Activated CD8-positive, alpha-beta memory T cell treated with anti-CD3 and anti-CD28 coated beads, Interleukin-2, amount 50 U/mL, for 1 hour (primary cell): ENCODE measurements at regions not wholly inside any gene's neighbourhood (a gene's known extent, or its start where the extent isn't known, plus 50 kb on each side); places are given as distances from the start of the nearest gene placed in this dataset.
"Not testable (repeated sequence)": the region's sequence is repeated elsewhere in the genome, so short reads cannot be mapped to it uniquely, and the experiment has no call there.

Experiments
- DNase-seq: peaks from one replicate; pipeline ENCODE4 v3.0.0-alpha.2; 2020; ENCODE audit errors: extremely low read depth

GRCh38 chr14:21902561-21903181 lies 229.1 kb upstream of the OR4E1 start:
- no peak for DNase-seq

GRCh38 chr14:21894898-21895194 lies 221.2 kb upstream of the OR4E1 start:
- not testable (repeated sequence) for DNase-seq

DNA sequence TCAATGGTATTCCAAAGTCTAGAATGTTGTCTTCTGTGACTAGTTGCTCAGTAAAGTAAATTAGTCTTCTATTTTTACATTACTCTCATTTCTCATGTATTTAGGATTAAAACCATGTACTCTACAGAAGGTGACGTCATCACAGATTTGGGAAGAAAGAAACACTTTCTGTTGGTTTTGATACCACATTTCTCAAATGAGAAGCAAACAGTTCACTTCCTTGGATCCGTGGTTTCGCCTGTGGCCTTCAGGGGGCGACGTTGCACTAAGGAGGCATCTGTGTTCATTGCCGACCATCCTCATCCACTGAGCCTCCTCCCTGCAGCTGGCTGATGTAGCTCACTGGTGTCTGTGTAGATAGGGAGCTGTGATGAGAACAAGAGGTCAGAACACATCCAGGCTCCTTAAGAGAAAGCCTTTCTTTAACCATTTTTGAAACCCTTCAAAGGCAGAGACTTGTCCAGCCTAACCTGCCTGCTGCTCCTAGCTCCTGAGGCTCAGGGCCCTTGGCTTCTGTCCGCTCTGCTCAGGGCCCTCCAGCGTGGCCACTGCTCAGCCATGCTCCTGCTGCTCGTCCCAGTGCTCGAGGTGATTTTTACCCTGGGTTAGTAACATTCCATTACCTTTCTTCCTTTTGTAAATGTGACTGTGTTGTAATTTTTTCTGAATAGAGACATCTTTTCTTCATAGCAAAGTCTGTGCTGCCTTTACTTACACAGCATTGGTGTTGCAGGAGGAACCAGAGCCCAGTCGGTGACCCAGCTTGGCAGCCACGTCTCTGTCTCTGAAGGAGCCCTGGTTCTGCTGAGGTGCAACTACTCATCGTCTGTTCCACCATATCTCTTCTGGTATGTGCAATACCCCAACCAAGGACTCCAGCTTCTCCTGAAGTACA lies 220.6 kb upstream of the OR4E1 start:
- no peak for DNase-seq

DNA sequence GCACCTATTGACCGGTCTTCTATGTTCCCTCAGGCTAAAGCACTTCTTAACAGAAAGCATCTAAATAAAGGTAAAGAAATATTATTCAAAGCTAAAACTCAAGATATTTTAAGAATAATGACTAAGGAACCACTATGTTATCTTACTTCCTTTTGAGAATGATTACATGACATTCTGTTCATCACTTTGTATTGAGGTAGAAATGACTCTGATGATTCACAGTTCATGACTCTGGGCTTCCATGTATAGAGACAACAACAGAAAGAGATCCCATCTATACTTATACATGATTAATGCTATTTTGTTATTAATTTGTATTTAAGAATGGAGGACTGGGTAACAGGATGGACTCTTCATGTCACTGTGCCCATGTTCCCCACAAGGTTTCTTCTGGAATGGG lies 218.3 kb upstream of the OR4E1 start:
- DNase-seq, result no peak

- no peak for DNase-seq
Measured at GRCh38 chr14:21884995-21885394, 211.4 kb upstream of the OR4E1 start.

- no peak for DNase-seq
Measured at GRCh38 chr14:21882226-21882625, 208.6 kb upstream of the OR4E1 start.

GRCh38 chr14:21880918-21881317 lies 207.3 kb upstream of the OR4E1 start:
- no peak for DNase-seq

DNA sequence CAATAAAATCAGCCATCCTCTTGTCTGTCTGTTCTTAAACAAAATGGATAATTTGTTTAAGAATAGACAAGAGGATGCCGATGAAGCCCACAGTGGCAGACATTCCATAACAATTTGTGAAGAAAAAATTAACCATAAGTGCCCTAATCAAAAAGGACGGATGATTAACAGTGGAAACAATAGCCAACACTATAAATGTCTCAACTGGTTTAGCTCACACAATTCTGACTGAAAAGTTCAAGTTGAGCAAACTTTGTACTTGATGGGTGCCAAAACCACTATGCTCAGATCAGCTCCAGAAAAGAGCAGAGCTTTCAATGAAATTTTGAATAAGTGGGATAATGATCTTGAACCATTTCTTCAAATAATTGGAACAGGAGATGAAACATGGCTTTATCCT lies 202.2 kb upstream of the OR4E1 start:
- no peak for DNase-seq

GRCh38 chr14:21874946-21875345 lies 201.3 kb upstream of the OR4E1 start:
- no peak for DNase-seq

GRCh38 chr14:21874167-21874566 lies 200.5 kb upstream of the OR4E1 start:
- DNase-seq, result no peak

DNA sequence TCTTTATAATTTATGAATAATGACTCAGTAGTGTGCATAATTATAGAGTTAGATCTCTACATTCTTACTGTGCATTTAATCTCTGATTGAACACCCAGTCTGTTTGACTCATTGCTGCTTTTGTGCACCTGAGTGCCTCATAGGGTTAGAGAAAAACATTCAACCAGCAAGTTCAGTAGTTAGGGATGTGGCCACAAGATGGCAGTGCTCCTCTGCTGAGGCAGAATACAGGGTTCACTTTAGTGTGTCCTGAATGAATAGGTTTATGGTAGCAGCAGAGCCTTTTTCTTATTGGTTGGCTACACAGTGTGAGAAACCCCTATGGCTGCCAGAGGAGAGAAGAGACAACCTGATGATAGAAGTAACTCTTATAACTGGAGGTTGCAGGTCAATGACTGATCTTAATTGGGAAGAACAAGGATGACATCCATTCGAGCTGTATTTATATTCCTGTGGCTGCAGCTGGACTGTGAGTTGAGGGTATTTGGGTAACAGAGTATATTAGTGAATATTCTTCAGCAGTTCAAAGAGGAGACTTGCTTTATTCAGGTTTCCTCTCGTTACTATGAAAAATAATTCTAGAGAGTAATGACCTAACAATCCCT lies 194.9 kb upstream of the OR4E1 start:
- DNase-seq, result peak; percentile 27

DNA sequence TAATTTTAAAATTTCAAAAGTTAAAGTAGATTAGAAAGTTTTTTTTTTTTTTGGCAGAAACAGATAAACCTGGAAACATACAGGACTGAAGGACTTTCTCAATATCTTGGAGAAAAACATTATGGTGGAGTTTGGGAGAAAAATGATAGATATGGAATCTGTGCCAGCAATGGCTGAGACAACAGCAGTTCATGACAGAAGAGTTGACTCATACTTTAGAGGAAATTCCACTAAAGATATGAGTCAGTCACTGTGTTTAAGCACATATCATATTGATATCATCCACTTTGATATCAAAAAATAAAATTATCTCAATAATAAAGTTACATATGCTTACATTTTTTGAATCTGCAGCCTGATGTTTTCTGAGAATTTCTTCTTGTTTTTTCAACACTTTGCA lies 193.9 kb upstream of the OR4E1 start:
- no peak for DNase-seq

GRCh38 chr14:21866479-21866878 lies 192.9 kb upstream of the OR4E1 start:
- no peak for DNase-seq

DNA sequence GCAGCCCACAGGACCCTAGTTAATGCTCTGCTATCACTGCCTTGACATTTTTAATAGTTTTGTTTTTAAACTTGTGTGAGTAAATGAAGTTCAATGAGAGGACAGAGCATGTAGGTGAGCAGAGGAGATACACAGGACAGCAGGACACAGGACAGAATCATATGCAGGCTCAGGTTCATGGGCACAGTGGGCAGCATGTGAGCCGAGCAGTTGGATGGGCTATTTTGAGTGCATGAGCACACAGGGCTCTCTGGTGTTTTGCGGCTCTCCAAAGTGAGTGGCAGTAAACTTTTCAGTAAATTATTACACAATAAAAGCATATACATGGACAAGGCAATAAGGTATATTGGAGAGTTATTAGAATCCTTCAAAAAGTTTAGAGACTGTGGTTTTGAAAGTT lies 189.7 kb upstream of the OR4E1 start:
- no peak for DNase-seq

DNA sequence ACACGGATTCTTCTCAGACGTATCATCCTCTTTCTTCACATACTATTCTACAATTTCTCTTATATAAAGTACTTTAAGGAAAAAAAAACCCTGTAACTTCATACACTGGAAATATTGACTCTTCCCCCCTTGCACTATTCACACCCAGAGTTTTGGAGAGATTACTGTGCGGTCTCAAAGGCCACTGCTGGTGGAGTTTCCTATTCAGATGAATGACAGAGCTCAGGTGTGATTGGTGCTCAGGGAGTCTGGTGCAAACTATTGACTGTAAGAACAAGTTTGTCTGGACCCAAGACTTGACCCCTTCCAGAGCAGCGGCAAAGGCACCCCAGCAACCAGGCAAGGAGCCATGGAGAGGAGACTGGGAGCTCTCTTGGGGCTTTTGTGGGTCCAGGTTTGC lies 187.5 kb upstream of the OR4E1 start:
- DNase-seq, result no peak

GRCh38 chr14:21860172-21860571 lies 186.6 kb upstream of the OR4E1 start:
- DNase-seq, result no peak

DNA sequence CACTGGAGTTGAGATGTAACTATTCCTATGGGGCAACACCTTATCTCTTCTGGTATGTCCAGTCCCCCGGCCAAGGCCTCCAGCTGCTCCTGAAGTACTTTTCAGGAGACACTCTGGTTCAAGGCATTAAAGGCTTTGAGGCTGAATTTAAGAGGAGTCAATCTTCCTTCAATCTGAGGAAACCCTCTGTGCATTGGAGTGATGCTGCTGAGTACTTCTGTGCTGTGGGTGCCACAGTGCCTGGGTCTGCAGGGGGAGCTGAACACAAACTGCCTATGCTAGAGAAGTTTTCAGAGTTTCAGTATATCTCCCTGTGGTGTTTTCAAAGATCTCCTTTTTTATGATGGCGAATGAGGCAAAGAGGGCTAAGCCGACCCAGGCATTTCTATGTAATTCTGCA lies 179.2 kb upstream of the OR4E1 start:
- DNase-seq, result no peak

DNA sequence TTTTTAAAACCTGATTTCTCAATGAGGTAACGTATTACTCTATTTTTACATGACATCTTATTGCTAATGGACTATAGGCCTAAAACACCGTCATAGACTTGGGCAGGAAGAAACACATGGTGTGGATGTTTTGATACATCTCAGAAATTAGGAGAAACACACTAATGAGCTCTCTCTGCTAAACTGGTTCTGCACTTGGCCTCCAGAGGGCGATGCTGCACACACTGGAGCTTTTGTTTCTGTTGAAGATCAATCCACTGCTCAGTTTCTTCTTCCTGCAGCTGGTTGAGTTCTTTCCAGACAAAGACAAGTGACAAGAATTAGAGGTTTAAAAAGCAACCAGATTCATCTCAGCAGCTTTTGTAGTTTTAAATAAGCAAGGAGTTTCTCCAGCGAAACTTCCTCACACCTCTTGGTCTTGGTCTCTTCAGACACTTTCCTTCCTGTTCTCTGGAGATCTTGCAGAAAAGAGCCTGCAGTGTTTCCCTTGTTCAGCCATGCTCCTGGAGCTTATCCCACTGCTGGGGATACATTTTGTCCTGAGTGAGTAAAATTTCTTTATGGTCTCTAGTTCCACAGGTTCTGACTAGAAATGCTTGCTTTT lies 178.5 kb upstream of the OR4E1 start:
- no peak for DNase-seq

DNA sequence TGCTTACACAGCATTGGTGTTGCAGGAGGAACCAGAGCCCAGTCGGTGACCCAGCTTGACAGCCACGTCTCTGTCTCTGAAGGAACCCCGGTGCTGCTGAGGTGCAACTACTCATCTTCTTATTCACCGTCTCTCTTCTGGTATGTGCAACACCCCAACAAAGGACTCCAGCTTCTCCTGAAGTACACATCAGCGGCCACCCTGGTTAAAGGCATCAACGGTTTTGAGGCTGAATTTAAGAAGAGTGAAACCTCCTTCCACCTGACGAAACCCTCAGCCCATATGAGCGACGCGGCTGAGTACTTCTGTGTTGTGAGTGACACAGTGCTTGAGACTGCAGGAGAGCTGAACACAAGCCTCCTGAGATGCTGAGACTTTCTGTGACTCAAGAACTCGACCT lies 173.3 kb upstream of the OR4E1 start:
- DNase-seq, result not testable (repeated sequence)

DNA sequence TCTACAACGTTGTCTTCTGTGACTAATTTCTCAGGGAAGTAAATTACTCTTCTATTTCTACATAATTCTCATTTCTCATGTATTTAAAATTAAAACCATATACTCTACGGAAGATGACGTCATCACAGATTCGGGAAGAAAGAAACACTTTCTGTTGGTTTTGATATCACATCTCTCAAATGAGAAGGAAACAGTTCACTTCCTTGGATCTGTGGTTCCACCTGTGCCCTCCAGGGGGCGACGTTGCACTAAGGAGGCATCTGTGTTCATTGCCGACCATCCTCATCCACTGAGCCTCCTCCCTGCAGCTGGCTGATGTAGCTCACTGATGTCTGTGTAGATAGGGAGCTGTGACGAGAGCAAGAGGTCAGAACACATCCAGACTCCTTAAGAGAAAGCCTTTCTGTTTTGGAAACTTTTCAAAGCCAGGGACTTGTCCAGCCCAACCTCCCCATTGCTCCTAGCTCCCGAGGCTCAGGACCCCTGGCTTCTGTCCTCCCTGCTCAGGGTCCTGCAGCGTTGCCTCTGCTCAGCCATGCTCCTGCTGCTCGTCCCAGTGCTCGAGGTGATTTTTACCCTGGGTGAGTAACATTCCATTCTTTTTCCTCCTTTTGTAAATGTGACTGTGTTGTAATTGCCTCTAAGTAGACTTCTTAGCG lies 172.7 kb upstream of the OR4E1 start:
- no peak for DNase-seq

- no peak for DNase-seq
Measured at GRCh38 chr14:21840765-21841164, 167.1 kb upstream of the OR4E1 start.

GRCh38 chr14:21833836-21834235 lies 160.2 kb upstream of the OR4E1 start:
- no peak for DNase-seq
